ENCODE measurements at regions not wholly inside any gene's neighbourhood (a gene's known extent, or its start where the extent isn't known, plus 50 kb on each side); places are given as distances from the start of the nearest gene placed in this dataset.

GRCh38 chr6:56838016-56838555, 116.8 kb upstream of the BEND6 start:
- TF ChIP-seq CTCF (conservative IDR thresholded peaks at IDR 0.05), result no peak
- no peak for DNase-seq (ENCODE audit: extremely low spot score, unreplicated experiment)
- H3K4me1 Mint-ChIP-seq (ENCODE audit: unreplicated experiment), result peaks cover 21% of the 10 kb centered on the region
- no peaks in the 10 kb centered on the region for H3K36me3 Mint-ChIP-seq
- peaks cover 5% of the 10 kb centered on the region for H3K9me3 Mint-ChIP-seq
- H3K27ac Mint-ChIP-seq, result no peak overlapping the region
- H3K4me3 Mint-ChIP-seq, result no peak overlapping the region
- H3K27me3 Mint-ChIP-seq, result peaks cover 4% of the 10 kb centered on the region

GRCh38 chr6:56837322-56837894, 117.5 kb upstream of the BEND6 start:
- no peaks in the 10 kb centered on the region for H3K27me3 Mint-ChIP-seq
- peaks cover 5% of the 10 kb centered on the region for H3K9me3 Mint-ChIP-seq
- peak overlapping the region; percentile 32 for H3K27ac Mint-ChIP-seq
- peak overlapping the region; percentile 5 for H3K4me3 Mint-ChIP-seq
- H3K4me1 Mint-ChIP-seq (ENCODE audit: unreplicated experiment), result peaks cover 21% of the 10 kb centered on the region
- TF ChIP-seq CTCF (conservative IDR thresholded peaks at IDR 0.05), result no peak
- no peak for DNase-seq (ENCODE audit: extremely low spot score, unreplicated experiment)
- no peaks in the 10 kb centered on the region for H3K36me3 Mint-ChIP-seq

- peaks cover 5% of the 10 kb centered on the region for H3K9me3 Mint-ChIP-seq
- no peak overlapping the region for H3K27ac Mint-ChIP-seq
- no peak for TF ChIP-seq CTCF (conservative IDR thresholded peaks at IDR 0.05)
- no peak for DNase-seq (ENCODE audit: extremely low spot score, unreplicated experiment)
- H3K36me3 Mint-ChIP-seq, result no peaks in the 10 kb centered on the region
- no peaks in the 10 kb centered on the region for H3K27me3 Mint-ChIP-seq
- H3K4me1 Mint-ChIP-seq (ENCODE audit: unreplicated experiment), result peaks cover 14% of the 10 kb centered on the region
- H3K4me3 Mint-ChIP-seq, result no peak overlapping the region
Measured at GRCh38 chr6:56835612-56836011, 119.3 kb upstream of the BEND6 start.

GRCh38 chr6:56833873-56834272, 121.0 kb upstream of the BEND6 start:
- no peak for DNase-seq (ENCODE audit: extremely low spot score, unreplicated experiment)
- Mint-ChIP-seq H3K4me1 (ENCODE audit: unreplicated experiment) (peaks cover 11% of the 10 kb centered on the region), H3K9me3 (peaks cover 5% of the 10 kb centered on the region), H3K27me3 (no peaks in the 10 kb centered on the region), H3K27ac (no peak overlapping the region), H3K4me3 (no peak overlapping the region), H3K36me3 (no peaks in the 10 kb centered on the region)
- TF ChIP-seq CTCF (conservative IDR thresholded peaks at IDR 0.05), result no peak

- peaks cover 11% of the 10 kb centered on the region for H3K4me1 Mint-ChIP-seq (ENCODE audit: unreplicated experiment)
- DNase-seq (ENCODE audit: extremely low spot score, unreplicated experiment), result no peak
- H3K27me3 Mint-ChIP-seq, result no peaks in the 10 kb centered on the region
- no peak overlapping the region for H3K27ac Mint-ChIP-seq
- no peak overlapping the region for H3K4me3 Mint-ChIP-seq
- H3K9me3 Mint-ChIP-seq, result peaks cover 5% of the 10 kb centered on the region
- TF ChIP-seq CTCF (conservative IDR thresholded peaks at IDR 0.05), result no peak
- no peaks in the 10 kb centered on the region for H3K36me3 Mint-ChIP-seq
Measured at GRCh38 chr6:56833127-56833791, 121.6 kb upstream of the BEND6 start.
